ENCODE measurements at regions not wholly inside any gene's neighbourhood (a gene's known extent, or its start where the extent isn't known, plus 50 kb on each side); places are given as distances from the start of the nearest gene placed in this dataset.

GRCh38 chr7:124989911-124990310 is 60.3 kb upstream of the POT1 start:
- Mint-ChIP-seq H3K4me1 (no peaks in the 10 kb centered on the region), H3K27me3 (ENCODE audit: low read depth in 3 of 3) (no peaks in the 10 kb centered on the region), H3K27ac (no peak overlapping the region), H3K4me3 (no peak overlapping the region), H3K9me3 (peaks cover 0 to 7% (median 2%) of the 10 kb centered on the region in 7 donors), H3K36me3 (no peaks in the 10 kb centered on the region)
- intact Hi-C loops (cut with micrococcal nuclease): no loop called here
- no peaks in the 10 kb centered on the region for H3K4me1 ChIP-seq (ENCODE audit: control insufficient read depth in 1 of 2, insufficient read depth in 2 of 2, low read length in 2 of 2)
- no peak overlapping the region for H3K4me3 ChIP-seq (replicated peaks in 1 of 3; ENCODE audit: low read depth in 2 of 3, low read length in 3 of 3)
- H3K9ac ChIP-seq (ENCODE audit: insufficient read depth, low read length, poor library complexity, severe bottlenecking): no peak overlapping the region
- WGBS (ENCODE audit: insufficient coverage): 100% methylated on average over 1 of the region's 1 CpG
- H3K79me2 ChIP-seq (ENCODE audit: insufficient read depth, low read length): no peaks in the 10 kb centered on the region
- no peaks in the 10 kb centered on the region for H3K36me3 ChIP-seq (replicated peaks in 1 of 2; ENCODE audit: control insufficient read depth in 1 of 2, insufficient read depth in 2 of 2, low read length in 2 of 2)
- TF ChIP-seq CTCF (IDR thresholded peaks at IDR 0.05): no peak
- no peak overlapping the region for H3K4me2 ChIP-seq (replicated peaks; ENCODE audit: extremely low read depth, low read length, poor library complexity, severe bottlenecking)
- DNase-seq: no peak
- no peaks in the 10 kb centered on the region for H4K20me1 ChIP-seq (ENCODE audit: insufficient read depth, low read length)
- no peaks in the 10 kb centered on the region for H3K9me3 ChIP-seq (replicated peaks in 1 of 2; ENCODE audit: control insufficient read depth in 1 of 2, insufficient read depth in 1 of 2, low read length in 2 of 2)
- no peaks in the 10 kb centered on the region for H3K27me3 ChIP-seq (ENCODE audit: control insufficient read depth in 2 of 2, insufficient read depth in 2 of 2, low read length in 2 of 2)
- no peak overlapping the region for H3K27ac ChIP-seq (ENCODE audit: low read depth in 1 of 2, low read length in 2 of 2)
- no peak overlapping the region for H2AFZ ChIP-seq (ENCODE audit: insufficient read depth, low read depth, low read length, poor library complexity, severe bottlenecking)

Data from CD14-positive monocyte (primary cell).